A673 (cell line): ENCODE measurements at regions not wholly inside any gene's neighbourhood (a gene's known extent, or its start where the extent isn't known, plus 50 kb on each side); places are given as distances from the start of the nearest gene placed in this dataset.

ENCODE experiments used
- BruUV-seq: library from RNA; stranded (reverse); fragments of 400-500 nt; replicated peaks from 2 replicates; lab custom pipeline; 2021; lab: Mats Ljungman, UMichigan
- CTCF ChIA-PET: fragments of 300-600 bp; sonication (Branson Sonifier 250); formaldehyde crosslinking; loops from one replicate; lab custom pipeline; 2022; ENCODE audit warnings: antibody characterized with exemption; lab: Charles Lee
- POLR2A ChIA-PET: fragments of 300-600 bp; sonication (Branson Sonifier 250); formaldehyde crosslinking; loops from one replicate; lab custom pipeline; 2022; ENCODE audit warnings: antibody characterized with exemption; ENCODE audit not compliant: low non-redundant PET; lab: Charles Lee
- DNase-seq: peaks from one replicate; pipeline ENCODE4 v3.0.0-alpha.2; 2015; ENCODE audit warnings: low spot score
- H3K27ac ChIP-seq: fragments of 200-600 bp; sonication (generic); 2 replicates; pipeline ENCODE4 v1.5.1; 2016; ENCODE audit warnings: mixed run types, low read depth, mild to moderate bottlenecking, mixed read lengths, antibody characterized with exemption, low read length; ENCODE audit not compliant: poor library complexity, severe bottlenecking
- H3K27me3 ChIP-seq: fragments of 200-600 bp; sonication (generic); replicated peaks from 2 replicates; pipeline ENCODE4 v1.6.1; 2017; ENCODE audit warnings: mixed run types, low read depth, mild to moderate bottlenecking, mixed read lengths, antibody characterized with exemption, low read length; ENCODE audit not compliant: insufficient read depth, poor library complexity
- H3K36me3 ChIP-seq: fragments of 200-600 bp; sonication (generic); 2 replicates; pipeline ENCODE4 v1.6.1; 2016; ENCODE audit warnings: mixed run types, mild to moderate bottlenecking, mixed read lengths, antibody characterized with exemption, low read length; ENCODE audit not compliant: insufficient read depth, poor library complexity, severe bottlenecking
- H3K4me1 ChIP-seq: fragments of 200-600 bp; sonication (generic); 2 replicates; pipeline ENCODE4 v1.6.1; 2017; ENCODE audit warnings: mixed run types, mild to moderate bottlenecking, mixed read lengths, antibody characterized with exemption, low read length; ENCODE audit not compliant: insufficient read depth, poor library complexity, severe bottlenecking
- H3K4me3 ChIP-seq: fragments of 200-600 bp; sonication (generic); 2 replicates; pipeline ENCODE4 v1.5.1; 2016; ENCODE audit warnings: low read depth, mixed run types, mild to moderate bottlenecking, mixed read lengths, low read length; ENCODE audit not compliant: poor library complexity, severe bottlenecking
- H3K9me3 ChIP-seq: fragments of 200-600 bp; sonication (generic); 2 replicates; pipeline ENCODE4 v1.6.1; 2016; ENCODE audit warnings: mixed run types, low read depth, mild to moderate bottlenecking, mixed read lengths, antibody characterized with exemption, low read length; ENCODE audit not compliant: poor library complexity, severe bottlenecking
- CTCF ChIP-seq: fragments of 300-800, 200-600 bp; sonication (generic); conservative IDR thresholded peaks from 2 replicates; pipeline ENCODE4 v1.5.1; 2017; ENCODE audit warnings: low read depth, mild to moderate bottlenecking, antibody characterized with exemption, low read length, moderate library complexity, mixed read lengths
- EZH2 ChIP-seq: fragments of 200-600 bp; sonication (generic); IDR thresholded peaks from 2 replicates; pipeline ENCODE4 v1.6.1; 2017; ENCODE audit warnings: borderline replicate concordance, low read depth, mild to moderate bottlenecking, mixed read lengths, antibody characterized with exemption, low read length; ENCODE audit not compliant: poor library complexity, severe bottlenecking
- intact Hi-C: fragments of 100-400 bp; cut with micrococcal nuclease; formaldehyde crosslinking; loops from one replicate; pipeline ENCODE4 v1.10.0; 2022; ENCODE audit not compliant: unreplicated experiment

- no peak for TF ChIP-seq EZH2
- no peak for TF ChIP-seq CTCF
- CTCF ChIA-PET: no interaction called here
- Histone ChIP-seq H3K9me3 (no peaks in the 10 kb centered on the region), H3K36me3 (no peaks in the 10 kb centered on the region), H3K27me3 (no peaks in the 10 kb centered on the region), H3K4me3 (no peak overlapping the region), H3K27ac (no peak overlapping the region), H3K4me1 (no peaks in the 10 kb centered on the region)
- no peak for DNase-seq
- intact Hi-C loops: no loop called here
- no TSS peak for BruUV-seq
- POLR2A ChIA-PET: no interaction called here
Measured at GRCh38 chr3:155001289-155002010, 78.7 kb upstream of the MME start.

GRCh38 chr3:154992655-154993054, 87.5 kb upstream of the MME start:
- ChIA-PET CTCF (no interaction called here), POLR2A (interaction anchor here (0.7 kb wide), 1 partner anchor 620 kb away, joined by 4 read pairs; no protein-coding TSS in a partner anchor)
- H3K27ac ChIP-seq: no peak overlapping the region
- H3K4me3 ChIP-seq: no peak overlapping the region
- no peaks in the 10 kb centered on the region for H3K9me3 ChIP-seq
- no peaks in the 10 kb centered on the region for H3K27me3 ChIP-seq
- no peaks in the 10 kb centered on the region for H3K4me1 ChIP-seq
- intact Hi-C loops: no loop called here
- DNase-seq: no peak
- TF ChIP-seq EZH2 (no peak), CTCF (no peak)
- BruUV-seq: no TSS peak
- no peaks in the 10 kb centered on the region for H3K36me3 ChIP-seq

GRCh38 chr3:154990543-154990942, 89.6 kb upstream of the MME start:
- no peak overlapping the region for H3K4me3 ChIP-seq
- no peaks in the 10 kb centered on the region for H3K36me3 ChIP-seq
- ChIA-PET POLR2A (no interaction called here), CTCF (no interaction called here)
- no peak for TF ChIP-seq EZH2
- no peak for TF ChIP-seq CTCF
- no TSS peak for BruUV-seq
- no peaks in the 10 kb centered on the region for H3K4me1 ChIP-seq
- H3K9me3 ChIP-seq: no peaks in the 10 kb centered on the region
- no peaks in the 10 kb centered on the region for H3K27me3 ChIP-seq
- intact Hi-C loops: no loop called here
- H3K27ac ChIP-seq: no peak overlapping the region
- no peak for DNase-seq
